HepG2 (cell line): ENCODE measurements at regions not wholly inside any gene's neighbourhood (a gene's known extent, or its start where the extent isn't known, plus 50 kb on each side); places are given as distances from the start of the nearest gene placed in this dataset.

Source experiments
- ATAC-seq: fragments of 200-7000 bp; cut with Tn5 transposase; 3 replicates; pipeline ENCODE4 v1.9.1; 2020; ENCODE audit warnings: mild to moderate bottlenecking, moderate library complexity
- BruUV-seq: library from RNA; stranded (reverse); fragments of 400-500 nt; replicated peaks from 2 replicates; lab custom pipeline; 2021; lab: Mats Ljungman, UMichigan
- CTCF ChIA-PET: fragments of 300-600 bp; formaldehyde crosslinking; extraction: SDS; loops from one replicate; lab custom pipeline; 2021; ENCODE audit warnings: low total read pairs, inconsistent platforms, low intra/inter-chr PET ratio; lab: Yijun Ruan, JAX
- POLR2A ChIA-PET: fragments of 350-600 bp; sonication (Branson Sonifier 250); formaldehyde crosslinking; loops from one replicate; lab custom pipeline; 2020; ENCODE audit warnings: antibody characterized with exemption, inconsistent platforms; lab: Yijun Ruan, JAX
- DNase-seq: peaks from one replicate; pipeline ENCODE4 v3.0.0-alpha.2; 2015; ENCODE audit warnings: low spot score
- FAIRE-seq: peaks from 3 replicates; lab custom pipeline; 2011; peaks lifted over from hg19 to GRCh38; lab: Jason Lieb, UNC
- H2AFZ ChIP-seq: one replicate; pipeline ENCODE4 v1.6.1; 2011; ENCODE audit warnings: low read length, inconsistent platforms
- H3K27ac ChIP-seq: fragments of 300-600 bp; 3 replicates; pipeline ENCODE4 v1.8.0; 2011; ENCODE audit warnings: mixed run types, mild to moderate bottlenecking, mixed read lengths, low read length, inconsistent platforms; ENCODE audit not compliant: insufficient read depth; ENCODE audit errors: extremely low read length
- H3K27me3 ChIP-seq, 2 experiments: fragments of 200-600 bp in 1 of 2; 2 replicates in 1 of 2; 3 replicates in 1 of 2; pipeline versions ENCODE4 v1.6.0 to v1.8.0; 2011; ENCODE audit warnings: low read length in 2 of 2, mild to moderate bottlenecking in 2 of 2, moderate library complexity in 2 of 2, inconsistent platforms in 1 of 2; ENCODE audit not compliant: insufficient read depth in 2 of 2, control insufficient read depth in 1 of 2
- H3K36me3 ChIP-seq, 2 experiments: fragments of 200-600 bp in 1 of 2; replicated peaks in 1 of 2; 2 replicates in 1 of 2; 3 replicates in 1 of 2; pipeline versions ENCODE4 v1.5.1 to v1.8.0; 2011; ENCODE audit warnings: low read length in 2 of 2, inconsistent platforms in 1 of 2; ENCODE audit not compliant: insufficient read depth in 2 of 2, control insufficient read depth in 1 of 2
- H3K4me1 ChIP-seq: 2 replicates; pipeline ENCODE4 v1.5.1; 2012; ENCODE audit warnings: low read length, inconsistent platforms; ENCODE audit not compliant: insufficient read depth
- H3K4me2 ChIP-seq: 2 replicates; pipeline ENCODE4 v1.6.0; 2011; ENCODE audit warnings: low read depth, low read length, inconsistent platforms
- H3K4me3 ChIP-seq, 3 experiments: fragments of 200-600 bp in 1 of 3; sonication (generic), shearing (Covaris generic) in 1 of 3; replicated peaks in 1 of 3; 2 replicates each; pipeline ENCODE4 v1.5.1; 2011 to 2016; ENCODE audit warnings: low read length in 3 of 3, inconsistent platforms in 2 of 3, low read depth in 2 of 3, mild to moderate bottlenecking in 2 of 3, control low read depth in 1 of 3, mixed read lengths in 1 of 3; ENCODE audit not compliant: insufficient read depth in 1 of 3
- H3K79me2 ChIP-seq: one replicate; pipeline ENCODE4 v1.6.1; 2011; ENCODE audit warnings: low read length, inconsistent platforms; ENCODE audit not compliant: insufficient read depth
- H3K9ac ChIP-seq: 2 replicates; pipeline ENCODE4 v1.6.0; 2011; ENCODE audit warnings: mild to moderate bottlenecking, low read depth, low read length, inconsistent platforms; ENCODE audit not compliant: insufficient read depth
- H3K9me3 ChIP-seq: 2 replicates; pipeline ENCODE4 v1.5.1; 2012; ENCODE audit warnings: mild to moderate bottlenecking, low read length
- H4K20me1 ChIP-seq: 2 replicates; pipeline ENCODE4 v1.6.0; 2011; ENCODE audit warnings: inconsistent platforms, mild to moderate bottlenecking, low read length, moderate library complexity; ENCODE audit not compliant: insufficient read depth
- DR1 ChIP-seq: sonication (generic); formaldehyde crosslinking; IDR thresholded peaks from 2 replicates; pipeline ENCODE4 v1.8.0; 2021; ENCODE audit warnings: mild to moderate bottlenecking, missing genetic modification reagents, inconsistent platforms
- MBD4 ChIP-seq: IDR thresholded peaks from 2 replicates; pipeline ENCODE4 v1.6.1; 2012; ENCODE audit warnings: low read length, inconsistent platforms, borderline replicate concordance
- PRDM10 ChIP-seq: sonication (generic); formaldehyde crosslinking; IDR thresholded peaks from 2 replicates; pipeline ENCODE4 v1.4.0; 2020; ENCODE audit warnings: low read depth, missing genetic modification reagents
- ZNF644 ChIP-seq: IDR thresholded peaks from 2 replicates; pipeline ENCODE4 v1.6.1; 2016; ENCODE audit warnings: low read depth
- ZNF761 ChIP-seq: sonication (generic); formaldehyde crosslinking; conservative IDR thresholded peaks from 2 replicates; pipeline ENCODE4 v1.4.0; 2020; ENCODE audit warnings: mild to moderate bottlenecking, missing genetic modification reagents
- ZNF816 ChIP-seq: sonication (generic); formaldehyde crosslinking; IDR thresholded peaks from 2 replicates; pipeline ENCODE4 v1.8.0; 2022; ENCODE audit warnings: missing genetic modification reagents, mild to moderate bottlenecking, borderline replicate concordance
- whole genome bisulfite sequencing: methylation state at CpG from one replicate; pipeline ENCODE4 v1.1.6; 2017; ENCODE audit warnings: low lambda C conversion rate; 5-methylcytosine and 5-hydroxymethylcytosine counted together
- in situ Hi-C: cut with HindIII; loops from 2 replicates; pipeline ENCODE4 v1.10.0; 2017; ENCODE audit warnings: low pct_unique_long_range_greater_than_20kb; ENCODE audit not compliant: extremely low pct_ligation_motif_present
- intact Hi-C: fragments of 100-400 bp; cut with micrococcal nuclease; formaldehyde crosslinking; loops from one replicate; pipeline ENCODE4 v1.10.0; 2022; ENCODE audit not compliant: unreplicated experiment

GRCh38 chr12:72863671-72864070 is 591.5 kb downstream of the TRHDE start:
- ATAC-seq (no peak), DNase-seq (no peak), FAIRE-seq (no peak)
- Histone ChIP-seq H3K9me3 (peaks cover 53% of the 10 kb centered on the region), H3K27me3 (no peaks in the 10 kb centered on the region), H3K27ac (no peak overlapping the region), H2AFZ (no peak overlapping the region), H4K20me1 (no peaks in the 10 kb centered on the region), H3K4me3 (no peak overlapping the region), H3K4me1 (no peaks in the 10 kb centered on the region), H3K4me2 (no peak overlapping the region), H3K36me3 (no peaks in the 10 kb centered on the region), H3K9ac (no peak overlapping the region), H3K79me2 (no peaks in the 10 kb centered on the region)
- BruUV-seq = no TSS peak
- ChIA-PET POLR2A (no interaction called here), CTCF (no interaction called here)
- intact Hi-C loops = no loop called here
- TF ChIP-seq ZNF816 (CRISPR knock-in tag) (no peak), ZNF644 (CRISPR knock-in tag) (no peak), PRDM10 (CRISPR knock-in tag) (no peak), DR1 (CRISPR knock-in tag) (no peak), MBD4 (no peak), ZNF761 (CRISPR knock-in tag) (no peak)
- 0% methylated on average over 2 of the region's 2 CpGs for WGBS
- in situ Hi-C loops = no loop called here
